ENCODE measurements at regions not wholly inside any gene's neighbourhood (a gene's known extent, or its start where the extent isn't known, plus 50 kb on each side); places are given as distances from the start of the nearest gene placed in this dataset.

GRCh38 chr11:70692131-70692530 lies 293.8 kb downstream of the CTTN start:
- H3K4me1 ChIP-seq (replicated peaks; ENCODE audit: insufficient read depth): no peaks in the 10 kb centered on the region
- no peaks in the 10 kb centered on the region for H3K36me3 ChIP-seq (ENCODE audit: low read depth)
- no peak overlapping the region for H3K4me2 ChIP-seq
- H3K4me3 ChIP-seq: no peak overlapping the region
- H3K27ac ChIP-seq: no peak overlapping the region
- no peaks in the 10 kb centered on the region for H3K9me3 ChIP-seq (ENCODE audit: insufficient read depth, low read depth)
- TF ChIP-seq CTCF (conservative IDR thresholded peaks at IDR 0.05) (no peak), EZH2 (IDR thresholded peaks at IDR 0.05; ENCODE audit: low read depth) (no peak)
- no peaks in the 10 kb centered on the region for H3K79me2 ChIP-seq (ENCODE audit: low read depth)
- no TSS peak for BruUV-seq (replicated peaks)
- H3K27me3 ChIP-seq (ENCODE audit: insufficient read depth, low read depth): no peaks in the 10 kb centered on the region
- H2AFZ ChIP-seq: no peak overlapping the region
- DNase-seq: no peak
- H4K20me1 ChIP-seq (ENCODE audit: insufficient read depth): no peaks in the 10 kb centered on the region; the same call in 1 of the 2 replicates
- no peaks in the 10 kb centered on the region for H3K9me2 ChIP-seq (ENCODE audit: insufficient read depth)
- intact Hi-C loops (cut with micrococcal nuclease; ENCODE audit: unreplicated experiment): no loop called here
- POLR2A ChIA-PET (ENCODE audit: unreplicated experiment): no interaction called here
- no peaks in the 10 kb centered on the region for H3F3A ChIP-seq (ENCODE audit: insufficient read depth, low read depth)
- CTCF ChIA-PET: no interaction called here

DNA sequence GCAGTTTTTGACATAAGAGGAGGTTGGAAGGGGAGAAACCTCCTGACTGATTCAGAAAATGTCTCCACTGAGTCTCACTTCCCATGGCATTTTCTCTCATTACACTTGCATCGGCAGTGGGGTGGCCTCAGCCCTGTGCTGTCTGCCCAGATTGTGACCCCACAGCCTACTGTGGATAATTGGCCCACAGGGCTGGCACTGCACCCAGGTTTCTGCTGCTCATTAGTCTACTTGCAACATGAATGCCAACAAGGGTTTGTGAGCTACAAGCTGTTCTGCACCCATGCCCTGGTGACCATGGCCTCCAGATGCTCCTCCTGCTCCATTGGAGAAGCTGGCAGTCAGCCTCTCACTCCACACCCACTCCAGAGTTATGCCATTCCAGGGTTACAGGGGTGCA lies 296.0 kb downstream of the CTTN start:
- intact Hi-C loops (cut with micrococcal nuclease; ENCODE audit: unreplicated experiment): no loop called here
- POLR2A ChIA-PET (ENCODE audit: unreplicated experiment): no interaction called here
- H3K4me1 ChIP-seq (replicated peaks; ENCODE audit: insufficient read depth): peaks cover 5% of the 10 kb centered on the region
- no TSS peak for BruUV-seq (replicated peaks)
- no peak overlapping the region for H2AFZ ChIP-seq
- no peaks in the 10 kb centered on the region for H3F3A ChIP-seq (ENCODE audit: insufficient read depth, low read depth)
- H3K4me2 ChIP-seq: no peak overlapping the region
- H3K9me3 ChIP-seq (ENCODE audit: insufficient read depth, low read depth): no peaks in the 10 kb centered on the region
- no peak overlapping the region for H3K27ac ChIP-seq
- no peaks in the 10 kb centered on the region for H3K27me3 ChIP-seq (ENCODE audit: insufficient read depth, low read depth)
- H3K9me2 ChIP-seq (ENCODE audit: insufficient read depth): no peaks in the 10 kb centered on the region
- no peak for TF ChIP-seq EZH2 (IDR thresholded peaks at IDR 0.05; ENCODE audit: low read depth)
- no peak for TF ChIP-seq CTCF (conservative IDR thresholded peaks at IDR 0.05)
- no peaks in the 10 kb centered on the region; the same call in 1 of the 2 replicates for H4K20me1 ChIP-seq (ENCODE audit: insufficient read depth)
- CTCF ChIA-PET: no interaction called here
- H3K36me3 ChIP-seq (ENCODE audit: low read depth): no peaks in the 10 kb centered on the region
- no peaks in the 10 kb centered on the region for H3K79me2 ChIP-seq (ENCODE audit: low read depth)
- no peak overlapping the region for H3K4me3 ChIP-seq
- no peak for DNase-seq

GRCh38 chr11:70695086-70695960 lies 297.0 kb downstream of the CTTN start:
- no peak overlapping the region for H2AFZ ChIP-seq
- CTCF ChIA-PET: no interaction called here
- H3K27ac ChIP-seq: no peak overlapping the region
- no peak overlapping the region for H3K4me2 ChIP-seq
- no peaks in the 10 kb centered on the region for H3K27me3 ChIP-seq (ENCODE audit: insufficient read depth, low read depth)
- TF ChIP-seq EZH2 (IDR thresholded peaks at IDR 0.05; ENCODE audit: low read depth) (no peak), CTCF (conservative IDR thresholded peaks at IDR 0.05) (no peak)
- BruUV-seq (replicated peaks): no TSS peak
- H3K4me1 ChIP-seq (replicated peaks; ENCODE audit: insufficient read depth): peaks cover 10% of the 10 kb centered on the region
- POLR2A ChIA-PET (ENCODE audit: unreplicated experiment): no interaction called here
- H4K20me1 ChIP-seq (ENCODE audit: insufficient read depth): no peaks in the 10 kb centered on the region; the same call in 1 of the 2 replicates
- no peak for DNase-seq
- no peaks in the 10 kb centered on the region for H3F3A ChIP-seq (ENCODE audit: insufficient read depth, low read depth)
- H3K9me2 ChIP-seq (ENCODE audit: insufficient read depth): no peaks in the 10 kb centered on the region
- no peak overlapping the region for H3K4me3 ChIP-seq
- intact Hi-C loops (cut with micrococcal nuclease; ENCODE audit: unreplicated experiment): no loop called here
- H3K79me2 ChIP-seq (ENCODE audit: low read depth): no peaks in the 10 kb centered on the region
- H3K9me3 ChIP-seq (ENCODE audit: insufficient read depth, low read depth): no peaks in the 10 kb centered on the region
- H3K36me3 ChIP-seq (ENCODE audit: low read depth): no peaks in the 10 kb centered on the region
